ENCODE measurements at regions not wholly inside any gene's neighbourhood (a gene's known extent, or its start where the extent isn't known, plus 50 kb on each side); places are given as distances from the start of the nearest gene placed in this dataset.
"Not testable (repeated sequence)": the region's sequence is repeated elsewhere in the genome, so short reads cannot be mapped to it uniquely, and the experiment has no call there.

- Histone ChIP-seq H3K9me3 (ENCODE audit: control insufficient read depth in 1 of 2, insufficient read depth in 1 of 2, low read length in 2 of 2) (no peaks in the 10 kb centered on the region), H3K4me1 (ENCODE audit: insufficient read depth, low read length) (peaks cover 31% of the 10 kb centered on the region), H3K27ac (ENCODE audit: low read depth in 1 of 2, low read length in 2 of 2) (no peak overlapping the region), H3K36me3 (ENCODE audit: insufficient read depth, low read length) (no peaks in the 10 kb centered on the region), H3K4me3 (ENCODE audit: low read length) (no peak overlapping the region), H3K27me3 (ENCODE audit: control insufficient read depth in 1 of 2, insufficient read depth in 2 of 2, low read length in 2 of 2) (no peaks in the 10 kb centered on the region)
- Mint-ChIP-seq H3K4me1 (ENCODE audit: low read depth) (peaks cover 29% of the 10 kb centered on the region), H3K36me3 (ENCODE audit: low read depth) (no peaks in the 10 kb centered on the region), H3K4me3 (no peak overlapping the region), H3K27ac (no peak overlapping the region), H3K9me3 (no peaks in the 10 kb centered on the region), H3K27me3 (no peaks in the 10 kb centered on the region)
- ATAC-seq (ENCODE audit: poor library complexity), result no peak
- intact Hi-C loops (cut with DNase I, micrococcal nuclease), result no loop called here
- ChIA-PET POLR2A (no interaction called here), CTCF (no interaction called here)
- TF ChIP-seq CTCF (IDR thresholded peaks at IDR 0.05), result no peak
- peak in 2 of 14 experiments; percentile 18 to 26 for DNase-seq
These were observed 58.4 kb upstream of the ATP1B1 start for GRCh38 chr1:169048043-169048442.

GRCh38 chr1:169049258-169049938, 57.1 kb upstream of the ATP1B1 start:
- Histone ChIP-seq H3K27ac (ENCODE audit: low read depth in 1 of 2, low read length in 2 of 2) (no peak overlapping the region), H3K27me3 (ENCODE audit: control insufficient read depth in 1 of 2, insufficient read depth in 2 of 2, low read length in 2 of 2) (no peaks in the 10 kb centered on the region), H3K36me3 (ENCODE audit: insufficient read depth, low read length) (no peaks in the 10 kb centered on the region), H3K4me3 (ENCODE audit: low read length) (no peak overlapping the region), H3K4me1 (ENCODE audit: insufficient read depth, low read length) (peaks cover 19% of the 10 kb centered on the region), H3K9me3 (ENCODE audit: control insufficient read depth in 1 of 2, insufficient read depth in 1 of 2, low read length in 2 of 2) (no peaks in the 10 kb centered on the region)
- no peak for TF ChIP-seq CTCF (IDR thresholded peaks at IDR 0.05)
- peaks cover 16% of the 10 kb centered on the region for H3K4me1 Mint-ChIP-seq (ENCODE audit: low read depth)
- ATAC-seq (ENCODE audit: poor library complexity), result no peak
- H3K9me3 Mint-ChIP-seq, result no peaks in the 10 kb centered on the region
- intact Hi-C loops (cut with DNase I, micrococcal nuclease), result no loop called here
- no peaks in the 10 kb centered on the region for H3K27me3 Mint-ChIP-seq
- no peak for DNase-seq
- CTCF ChIA-PET, result no interaction called here
- no peak overlapping the region for H3K4me3 Mint-ChIP-seq
- POLR2A ChIA-PET, result no interaction called here
- no peak overlapping the region for H3K27ac Mint-ChIP-seq
- H3K36me3 Mint-ChIP-seq (ENCODE audit: low read depth), result no peaks in the 10 kb centered on the region

- Histone ChIP-seq H3K4me3 (ENCODE audit: low read length) (no peak overlapping the region), H3K27ac (ENCODE audit: low read depth in 1 of 2, low read length in 2 of 2) (no peak overlapping the region), H3K36me3 (ENCODE audit: insufficient read depth, low read length) (no peaks in the 10 kb centered on the region), H3K4me1 (ENCODE audit: insufficient read depth, low read length) (peaks cover 3% of the 10 kb centered on the region), H3K9me3 (ENCODE audit: control insufficient read depth in 1 of 2, insufficient read depth in 1 of 2, low read length in 2 of 2) (no peaks in the 10 kb centered on the region), H3K27me3 (ENCODE audit: control insufficient read depth in 1 of 2, insufficient read depth in 2 of 2, low read length in 2 of 2) (no peaks in the 10 kb centered on the region)
- Mint-ChIP-seq H3K27ac (no peak overlapping the region), H3K4me3 (no peak overlapping the region), H3K27me3 (no peaks in the 10 kb centered on the region), H3K4me1 (ENCODE audit: low read depth) (no peaks in the 10 kb centered on the region), H3K36me3 (ENCODE audit: low read depth) (no peaks in the 10 kb centered on the region), H3K9me3 (no peaks in the 10 kb centered on the region)
- DNase-seq (no peak), ATAC-seq (ENCODE audit: poor library complexity) (no peak)
- ChIA-PET POLR2A (no interaction called here), CTCF (no interaction called here)
- TF ChIP-seq CTCF (IDR thresholded peaks at IDR 0.05), result no peak
- intact Hi-C loops (cut with DNase I, micrococcal nuclease), result no loop called here
These were observed 55.3 kb upstream of the ATP1B1 start for GRCh38 chr1:169051171-169051570.

GRCh38 chr1:169052171-169052570, 54.3 kb upstream of the ATP1B1 start:
- H3K27ac ChIP-seq (ENCODE audit: low read depth in 1 of 2, low read length in 2 of 2); H3K4me3 ChIP-seq (ENCODE audit: low read length); intact Hi-C loops (cut with DNase I, micrococcal nuclease); H3K27ac Mint-ChIP-seq; DNase-seq; H3K27me3 ChIP-seq (ENCODE audit: control insufficient read depth in 1 of 2, insufficient read depth in 2 of 2, low read length in 2 of 2); H3K27me3 Mint-ChIP-seq; H3K4me1 Mint-ChIP-seq (ENCODE audit: low read depth); H3K36me3 ChIP-seq (ENCODE audit: insufficient read depth, low read length); H3K4me3 Mint-ChIP-seq; H3K9me3 ChIP-seq (ENCODE audit: control insufficient read depth in 1 of 2, insufficient read depth in 1 of 2, low read length in 2 of 2); H3K36me3 Mint-ChIP-seq (ENCODE audit: low read depth); H3K4me1 ChIP-seq (ENCODE audit: insufficient read depth, low read length); ATAC-seq (ENCODE audit: poor library complexity); POLR2A ChIA-PET; H3K9me3 Mint-ChIP-seq: not testable (repeated sequence)
- CTCF ChIA-PET, result interaction anchor here (0.8 kb wide), 1 partner anchor 10 kb away, joined by 3 read pairs; no protein-coding TSS in a partner anchor
